GM21390 (cell line): ENCODE measurements at regions not wholly inside any gene's neighbourhood (a gene's known extent, or its start where the extent isn't known, plus 50 kb on each side); places are given as distances from the start of the nearest gene placed in this dataset.
A peak's percentile ranks its signal among the peaks of the same experiment; 100 is the strongest.

Experiments used
- ATAC-seq: cut with Tn5 transposase; IDR thresholded peaks from one replicate; pipeline ENCODE4 v1.9.1; 2021; ENCODE audit not compliant: unreplicated experiment

DNA sequence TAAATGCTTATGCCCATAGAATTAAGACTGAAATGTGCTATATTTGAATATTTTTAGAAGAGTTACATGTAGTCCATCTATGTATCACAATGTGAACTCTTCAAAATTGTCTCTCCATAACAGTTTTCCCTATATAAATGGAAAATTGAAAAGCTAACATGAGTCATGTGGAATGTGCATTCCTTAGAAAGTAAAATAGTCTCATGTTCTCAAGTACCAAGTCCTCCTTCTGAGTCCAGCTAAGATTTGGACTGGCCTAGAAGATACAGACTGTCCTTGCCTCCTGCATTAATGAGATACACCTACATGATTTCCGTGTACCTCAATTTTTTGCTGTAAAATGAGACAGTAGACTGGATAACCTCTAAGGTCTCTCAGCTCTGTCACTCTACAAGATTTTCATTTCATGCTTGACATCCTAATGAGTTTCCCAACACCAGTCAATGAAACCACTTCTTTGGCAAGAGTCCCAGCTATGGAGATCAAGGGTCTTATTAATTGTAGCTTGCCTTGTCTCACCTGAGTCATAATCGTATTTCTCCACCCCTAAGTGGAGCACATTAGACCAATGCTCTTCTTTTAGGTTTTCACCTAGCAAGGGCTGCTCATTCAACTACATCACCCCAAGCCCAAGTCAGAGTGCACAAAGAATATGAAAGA lies 350.6 kb upstream of the IL12A start:
- ATAC-seq, result no peak

DNA sequence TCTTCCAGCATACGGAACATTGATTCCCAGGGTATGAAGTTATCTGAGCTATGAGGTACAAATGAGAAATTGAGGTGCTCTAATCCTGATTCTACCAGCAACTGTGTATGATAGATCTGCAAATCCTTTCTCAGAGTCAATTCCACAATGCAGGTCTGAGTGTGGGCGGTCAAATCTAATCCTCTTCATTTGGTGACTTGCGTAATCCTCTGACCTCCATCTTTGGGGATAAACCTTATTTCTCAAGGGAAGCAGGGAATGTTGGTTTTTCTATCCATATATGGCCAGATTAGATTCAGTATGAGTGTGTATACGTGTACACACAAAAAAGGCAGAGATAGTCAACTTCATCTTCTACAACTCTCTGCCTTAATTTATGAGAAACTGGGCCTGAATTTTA lies 348.4 kb upstream of the IL12A start:
- no peak for ATAC-seq

GRCh38 chr3:159643406-159643805 lies 345.2 kb upstream of the IL12A start:
- no peak for ATAC-seq

GRCh38 chr3:159645874-159646273 lies 342.8 kb upstream of the IL12A start:
- no peak for ATAC-seq

DNA sequence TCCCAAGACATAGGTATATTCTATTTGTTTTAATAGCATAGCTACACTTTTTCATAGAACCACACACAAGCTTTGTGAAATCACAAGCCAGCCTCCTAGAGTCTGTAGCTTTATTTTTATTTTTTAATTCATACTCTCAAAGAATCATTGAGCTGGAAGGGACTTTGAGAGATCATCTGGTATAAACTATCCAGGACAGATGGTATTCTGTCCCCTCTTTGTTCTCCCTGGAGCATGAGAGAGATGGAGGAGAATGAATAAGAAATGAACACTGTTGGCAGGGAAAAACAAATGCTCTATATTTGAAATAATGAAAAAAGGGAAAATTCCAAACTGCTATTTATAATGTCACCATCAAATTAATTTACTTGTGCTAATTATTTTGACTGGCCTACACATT lies 338.7 kb upstream of the IL12A start:
- no peak for ATAC-seq

DNA sequence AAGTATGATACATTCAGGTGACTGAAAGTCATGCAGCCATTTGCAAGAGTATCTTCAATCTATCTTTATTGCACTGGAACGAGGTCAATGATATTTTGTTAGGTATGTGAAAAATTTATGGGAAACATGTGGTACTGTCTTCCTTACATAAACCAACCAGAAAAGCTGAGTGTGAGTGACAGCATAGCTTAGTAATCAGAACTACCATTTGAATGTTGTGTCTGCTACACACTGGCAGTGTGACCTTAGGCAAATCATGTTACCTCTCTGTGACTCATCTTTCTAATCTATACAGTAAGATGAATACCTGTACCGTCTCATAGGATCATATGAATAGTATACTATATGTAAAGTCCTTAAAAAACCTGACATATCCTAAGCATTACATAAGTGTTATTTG lies 337.9 kb upstream of the IL12A start:
- ATAC-seq, result no peak

- no peak for ATAC-seq
These were observed 336.2 kb upstream of the IL12A start for GRCh38 chr3:159652452-159652851.

DNA sequence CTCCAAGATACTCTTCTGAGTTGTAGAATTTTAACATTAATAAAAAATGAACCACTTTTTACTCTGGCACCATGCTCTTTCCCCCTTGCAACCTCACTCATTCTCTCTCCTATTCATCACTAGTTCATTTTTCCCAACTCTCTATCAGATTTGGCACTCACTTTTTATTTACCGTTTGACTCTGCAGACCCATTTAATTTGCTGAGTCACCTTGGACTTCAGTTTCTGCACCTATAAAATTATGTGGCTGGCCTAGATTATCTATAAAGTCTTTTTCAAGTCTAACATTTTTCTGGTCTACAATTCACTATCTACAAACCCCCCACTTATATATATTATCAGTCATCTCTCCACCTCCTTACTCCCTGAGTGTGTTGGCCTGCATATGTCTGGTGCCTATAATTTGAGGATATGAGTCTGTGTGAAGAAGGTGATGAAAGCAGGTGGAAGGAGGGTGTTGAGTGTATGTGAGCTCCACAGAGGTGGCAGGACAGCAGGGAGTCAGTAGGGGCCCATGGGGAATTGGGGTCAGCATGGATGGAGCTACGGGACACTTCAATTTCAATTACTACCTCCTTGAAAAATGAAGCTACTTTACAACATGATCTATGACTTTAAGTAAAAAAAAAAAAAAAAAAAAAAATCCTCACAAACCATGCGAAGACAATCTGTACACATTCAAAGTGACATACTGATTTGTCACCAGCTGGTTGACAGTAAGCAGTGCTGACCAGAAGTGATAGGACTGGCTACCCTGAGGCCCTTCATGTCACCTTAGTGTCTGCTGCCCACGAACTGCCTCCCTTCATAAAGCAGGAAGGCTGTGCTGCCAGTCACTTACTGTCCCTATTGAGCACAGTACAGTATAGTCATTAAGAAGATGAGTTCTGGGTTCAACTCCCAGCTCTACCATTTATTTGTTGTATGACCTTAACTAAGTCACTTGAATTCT lies 334.2 kb upstream of the IL12A start:
- ATAC-seq, result no peak

- ATAC-seq, result no peak
These were observed 333.4 kb upstream of the IL12A start for GRCh38 chr3:159655202-159655601.

DNA sequence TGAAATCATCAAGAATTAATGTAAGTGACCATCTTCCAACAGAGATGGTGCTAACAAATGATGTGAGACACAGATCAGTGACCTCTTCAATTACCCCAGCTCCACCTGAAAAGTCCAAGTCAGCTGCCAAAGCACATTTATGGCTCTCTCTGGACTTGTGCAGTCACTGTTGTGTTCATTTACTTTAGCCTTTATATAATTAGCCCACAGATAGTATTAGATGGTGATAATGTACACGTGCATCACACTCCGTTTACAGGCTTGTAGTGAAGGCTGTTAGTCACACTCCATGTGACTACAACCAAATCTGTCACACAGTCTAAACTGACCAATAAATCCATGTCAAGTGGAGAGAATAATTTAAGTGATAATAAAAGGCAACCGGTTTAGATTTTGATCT lies 331.5 kb upstream of the IL12A start:
- ATAC-seq, result no peak

DNA sequence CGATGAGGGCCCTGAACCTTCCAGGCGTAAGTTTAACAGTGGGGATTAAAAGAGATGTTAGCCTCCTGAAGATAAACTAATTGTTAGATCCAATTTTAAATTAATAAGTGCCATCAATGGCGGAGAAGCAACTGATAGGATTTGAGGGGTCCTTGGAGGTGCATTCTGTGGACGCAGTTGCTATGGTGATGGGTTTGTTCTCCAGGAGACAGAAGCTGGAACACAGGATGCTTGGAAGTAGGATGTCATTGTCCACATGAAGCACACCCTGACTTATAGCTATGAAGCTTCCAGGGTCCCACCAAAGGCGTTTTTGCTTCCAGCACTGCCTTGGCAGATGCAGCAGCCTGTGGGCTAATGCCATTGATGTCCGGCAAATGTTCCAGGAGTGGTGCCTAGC lies 331.0 kb upstream of the IL12A start:
- no peak for ATAC-seq

GRCh38 chr3:159660326-159660725 lies 328.3 kb upstream of the IL12A start:
- no peak for ATAC-seq

DNA sequence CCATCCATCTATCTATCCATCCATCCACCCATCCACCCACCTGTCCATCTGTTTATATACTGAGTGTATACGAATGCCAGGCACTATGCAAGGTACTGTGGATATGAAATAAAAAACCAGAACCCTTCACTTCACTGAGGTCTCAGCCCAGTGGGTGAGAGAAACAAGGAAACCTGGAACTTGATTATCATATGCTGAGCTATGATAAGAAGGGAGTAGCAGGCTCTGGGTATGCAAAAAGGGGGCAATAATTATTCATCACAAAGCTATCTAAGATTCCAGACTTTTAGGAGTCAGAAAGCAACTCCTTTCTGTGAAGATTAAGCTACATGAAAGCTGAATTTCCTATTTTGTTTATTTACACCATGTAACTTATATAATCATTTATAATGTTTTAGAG lies 327.7 kb upstream of the IL12A start:
- no peak for ATAC-seq

GRCh38 chr3:159662549-159662948 lies 326.1 kb upstream of the IL12A start:
- no peak for ATAC-seq

GRCh38 chr3:159664006-159664405 lies 324.6 kb upstream of the IL12A start:
- no peak for ATAC-seq

- ATAC-seq, result no peak
These were observed 324.0 kb upstream of the IL12A start for GRCh38 chr3:159664653-159665052.

DNA sequence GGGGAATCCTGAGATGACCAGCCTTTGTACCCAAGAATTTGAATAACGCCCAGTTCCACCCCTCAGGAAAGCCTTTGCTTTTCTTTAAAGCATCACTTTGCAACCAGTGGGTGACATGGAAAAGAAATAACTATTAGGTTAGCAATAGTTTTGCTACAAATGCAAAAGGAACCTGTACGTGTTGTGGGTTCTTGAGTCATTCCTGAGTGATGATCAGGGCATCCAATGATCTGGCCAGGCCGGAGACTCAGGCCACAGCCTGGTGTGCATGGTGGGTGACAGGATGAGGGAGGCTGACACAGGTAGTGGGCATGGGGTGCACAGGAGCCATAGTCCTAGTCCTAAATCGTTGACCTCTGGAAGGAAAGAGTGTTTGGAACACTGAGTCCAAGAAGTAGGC lies 321.4 kb upstream of the IL12A start:
- no peak for ATAC-seq

GRCh38 chr3:159668461-159668860 lies 320.2 kb upstream of the IL12A start:
- no peak for ATAC-seq

GRCh38 chr3:159668990-159669476 lies 319.6 kb upstream of the IL12A start:
- no peak for ATAC-seq

- ATAC-seq, result no peak
These were observed 318.9 kb upstream of the IL12A start for GRCh38 chr3:159669766-159670165.

- ATAC-seq, result peak; percentile 54
These were observed 315.6 kb upstream of the IL12A start for GRCh38 chr3:159672728-159673688.
